NT2/D1 (cell line): ENCODE measurements at regions not wholly inside any gene's neighbourhood (a gene's known extent, or its start where the extent isn't known, plus 50 kb on each side); places are given as distances from the start of the nearest gene placed in this dataset.

Experiments
- YY1 ChIP-seq: IDR thresholded peaks from 2 replicates; pipeline ENCODE4 v1.6.1; 2011; ENCODE audit not compliant: insufficient read length, insufficient read depth
- ZNF274 ChIP-seq: IDR thresholded peaks from 2 replicates; pipeline ENCODE4 v1.6.1; 2011; ENCODE audit warnings: mild to moderate bottlenecking, low read depth, low read length

GRCh38 chr7:4331711-4332110, 350.4 kb upstream of the FOXK1 start:
- TF ChIP-seq ZNF274 (no peak), YY1 (no peak)
